Neural crest cell (in vitro differentiated cells): ENCODE measurements at regions not wholly inside any gene's neighbourhood (a gene's known extent, or its start where the extent isn't known, plus 50 kb on each side); places are given as distances from the start of the nearest gene placed in this dataset.
"Not testable (repeated sequence)": the region's sequence is repeated elsewhere in the genome, so short reads cannot be mapped to it uniquely, and the experiment has no call there.

Experiments
- DNase-seq: peaks from one replicate; pipeline ENCODE4 v3.0.0; 2021; ENCODE audit warnings: low read depth, mixed read lengths, low spot score
- H3K27ac Mint-ChIP-seq: one replicate; pipeline ENCODE4 v1.8.0; 2021; ENCODE audit warnings: mild to moderate bottlenecking, mixed read lengths; ENCODE audit not compliant: unreplicated experiment
- H3K27me3 Mint-ChIP-seq: 2 replicates; pipeline ENCODE4 v1.8.0; 2021; ENCODE audit warnings: low read depth, mild to moderate bottlenecking, mixed read lengths
- H3K36me3 Mint-ChIP-seq: 2 replicates; pipeline ENCODE4 v1.8.0; 2021; ENCODE audit warnings: low read depth, mild to moderate bottlenecking, mixed read lengths
- H3K4me1 Mint-ChIP-seq: 2 replicates; pipeline ENCODE4 v1.8.0; 2021; ENCODE audit warnings: mixed read lengths
- H3K4me3 Mint-ChIP-seq: one replicate; pipeline ENCODE4 v1.8.0; 2021; ENCODE audit warnings: mild to moderate bottlenecking, mixed read lengths
- H3K9me3 Mint-ChIP-seq: 2 replicates; pipeline ENCODE4 v1.8.0; 2021; ENCODE audit warnings: mixed read lengths
- CTCF ChIP-seq: fragments of 200-600 bp; sonication (generic); conservative IDR thresholded peaks from 2 replicates; pipeline ENCODE4 v1.5.0; 2021; ENCODE audit warnings: antibody characterized with exemption, mild to moderate bottlenecking

GRCh38 chr3:112757197-112757596, 89.5 kb downstream of the CD200R1L start:
- no peaks in the 10 kb centered on the region for H3K4me1 Mint-ChIP-seq
- H3K9me3 Mint-ChIP-seq: no peaks in the 10 kb centered on the region
- H3K27ac Mint-ChIP-seq: no peak overlapping the region
- no peaks in the 10 kb centered on the region for H3K36me3 Mint-ChIP-seq
- no peak for DNase-seq
- no peak for TF ChIP-seq CTCF
- no peaks in the 10 kb centered on the region for H3K27me3 Mint-ChIP-seq
- no peak overlapping the region for H3K4me3 Mint-ChIP-seq

- no peak overlapping the region for H3K27ac Mint-ChIP-seq
- no peaks in the 10 kb centered on the region for H3K9me3 Mint-ChIP-seq
- DNase-seq: no peak
- H3K4me1 Mint-ChIP-seq: peaks cover 7% of the 10 kb centered on the region
- no peaks in the 10 kb centered on the region for H3K27me3 Mint-ChIP-seq
- no peak for TF ChIP-seq CTCF
- H3K36me3 Mint-ChIP-seq: no peaks in the 10 kb centered on the region
- no peak overlapping the region for H3K4me3 Mint-ChIP-seq
Observed at GRCh38 chr3:112755845-112756613, 90.6 kb downstream of the CD200R1L start.

GRCh38 chr3:112755046-112755445, 91.6 kb downstream of the CD200R1L start:
- H3K9me3 Mint-ChIP-seq, DNase-seq, H3K4me3 Mint-ChIP-seq, H3K36me3 Mint-ChIP-seq, H3K27ac Mint-ChIP-seq, H3K4me1 Mint-ChIP-seq, H3K27me3 Mint-ChIP-seq: not testable (repeated sequence)

- H3K27ac Mint-ChIP-seq: peak overlapping the region; percentile 81
Observed at GRCh38 chr3:112751564-112752512, 94.8 kb downstream of the CD200R1L start.

GRCh38 chr3:112751061-112751460, 95.6 kb downstream of the CD200R1L start:
- Mint-ChIP-seq H3K9me3 (no peaks in the 10 kb centered on the region), H3K27me3 (no peaks in the 10 kb centered on the region), H3K4me1 (peaks cover 7% of the 10 kb centered on the region), H3K27ac (no peak overlapping the region), H3K36me3 (no peaks in the 10 kb centered on the region), H3K4me3 (no peak overlapping the region)
- no peak for TF ChIP-seq CTCF
- DNase-seq: no peak

More at GRCh38 chr3:112751564-112752512, 94.8 kb downstream of the CD200R1L start:
- TF ChIP-seq CTCF: no peak
- no peak for DNase-seq
- Mint-ChIP-seq H3K4me1 (peaks cover 7% of the 10 kb centered on the region), H3K4me3 (no peak overlapping the region), H3K9me3 (no peaks in the 10 kb centered on the region), H3K36me3 (no peaks in the 10 kb centered on the region), H3K27me3 (no peaks in the 10 kb centered on the region)

- no peaks in the 10 kb centered on the region for H3K27me3 Mint-ChIP-seq
- H3K9me3 Mint-ChIP-seq: no peaks in the 10 kb centered on the region
- TF ChIP-seq CTCF: no peak
- DNase-seq: no peak
- no peak overlapping the region for H3K4me3 Mint-ChIP-seq
- H3K36me3 Mint-ChIP-seq: no peaks in the 10 kb centered on the region
- H3K4me1 Mint-ChIP-seq: peaks cover 7% of the 10 kb centered on the region
- no peak overlapping the region for H3K27ac Mint-ChIP-seq
Observed at GRCh38 chr3:112747624-112748023, 99.0 kb downstream of the CD200R1L start.
